ENCODE measurements at regions not wholly inside any gene's neighbourhood (a gene's known extent, or its start where the extent isn't known, plus 50 kb on each side); places are given as distances from the start of the nearest gene placed in this dataset.

- TF ChIP-seq FOXP4 (CRISPR knock-in tag; IDR thresholded peaks at IDR 0.05), result peak; percentile 87
- no peak for TF ChIP-seq ELK4 (CRISPR knock-in tag; IDR thresholded peaks at IDR 0.05; ENCODE audit: borderline replicate concordance)
- 0 out of 2 replicates have a peak, but pooled peaks have one; percentile 17 for TF ChIP-seq ELF1 (CRISPR knock-in tag; IDR thresholded peaks at IDR 0.05)
- 0 out of 2 replicates have a peak, but pooled peaks have one; percentile 17 for TF ChIP-seq ATF1 (CRISPR knock-in tag; IDR thresholded peaks at IDR 0.05)
- TF ChIP-seq ZFP36L1 (CRISPR knock-in tag; IDR thresholded peaks at IDR 0.05), result no peak
- no peak for TF ChIP-seq POGZ (CRISPR knock-in tag; IDR thresholded peaks at IDR 0.05)
These were observed 380.4 kb downstream of the TNS1 start (continued) for GRCh38 chr2:217622205-217623060.

GRCh38 chr2:217621391-217621801, 381.4 kb downstream of the TNS1 start:
- ChIA-PET POLR2A (no interaction called here), CTCF (ENCODE audit: low intra/inter-chr PET ratio, low total read pairs) (no interaction called here)
- Histone ChIP-seq H3K9me3 (ENCODE audit: low read length) (no peaks in the 10 kb centered on the region), H3K4me2 (ENCODE audit: low read depth, low read length) (no peak overlapping the region), H3K79me2 (ENCODE audit: insufficient read depth, low read length) (no peaks in the 10 kb centered on the region), H3K4me3 (replicated peaks in 1 of 3; ENCODE audit: insufficient read depth in 1 of 3, low read depth in 2 of 3, low read length in 3 of 3) (no peak overlapping the region), H4K20me1 (ENCODE audit: insufficient read depth, low read length) (peaks cover 5% of the 10 kb centered on the region; the same call in 1 of the 2 replicates), H3K36me3 (replicated peaks in 1 of 2; ENCODE audit: control insufficient read depth in 1 of 2, insufficient read depth in 2 of 2, low read length in 2 of 2) (no peaks in the 10 kb centered on the region), H3K9ac (ENCODE audit: insufficient read depth, low read depth, low read length) (no peak overlapping the region), H2AFZ (ENCODE audit: low read length) (no peak overlapping the region), H3K27me3 (ENCODE audit: control insufficient read depth in 1 of 2, insufficient read depth in 2 of 2, low read length in 2 of 2) (peaks cover 0 to 4% of the 10 kb centered on the region in 2 experiments; a peak in 1 of 5 replicates), H3K4me1 (ENCODE audit: insufficient read depth, low read length) (peaks cover 26% of the 10 kb centered on the region), H3K27ac (ENCODE audit: extremely low read length, insufficient read depth, low read length) (no peak overlapping the region)
- ATAC-seq (no peak), DNase-seq (ENCODE audit: low spot score) (no peak), FAIRE-seq (no peak)
- TF ChIP-seq CEBPZ (IDR thresholded peaks at IDR 0.05; ENCODE audit: low read length) (no peak), U2AF1 (optimal IDR thresholded peaks at IDR 0.05; ENCODE audit: low read depth, low read length) (no peak), ZNF557 (CRISPR knock-in tag; IDR thresholded peaks at IDR 0.05) (no peak), NR2F6 (IDR thresholded peaks at IDR 0.05) (no peak), NR2F6 (CRISPR knock-in tag; IDR thresholded peaks at IDR 0.05) (no peak)
- intact Hi-C loops (cut with micrococcal nuclease; ENCODE audit: unreplicated experiment), result no loop called here
- in situ Hi-C loops (cut with HindIII; ENCODE audit: extremely low pct_ligation_motif_present, low pct_unique_long_range_greater_than_20kb), result no loop called here
- no TSS peak for BruUV-seq (replicated peaks)
- WGBS (ENCODE audit: low lambda C conversion rate), result 50% methylated on average over 2 of the region's 2 CpGs
